ENCODE measurements at regions not wholly inside any gene's neighbourhood (a gene's known extent, or its start where the extent isn't known, plus 50 kb on each side); places are given as distances from the start of the nearest gene placed in this dataset.

- no peaks in the 10 kb centered on the region for H3K9me3 ChIP-seq (ENCODE audit: low read length)
- no peaks in the 10 kb centered on the region for H3F3A ChIP-seq (ENCODE audit: insufficient read depth, low read length, poor library complexity, severe bottlenecking)
- no peaks in the 10 kb centered on the region for H3K79me2 ChIP-seq (replicated peaks; ENCODE audit: insufficient read depth, low read length)
- TF ChIP-seq EP300 (conservative IDR thresholded peaks at IDR 0.05; ENCODE audit: poor library complexity, severe bottlenecking) (no peak), EZH2 (IDR thresholded peaks at IDR 0.05; ENCODE audit: borderline replicate concordance, insufficient read depth, low read length, poor library complexity, severe bottlenecking) (no peak), SMC3 (conservative IDR thresholded peaks at IDR 0.05; ENCODE audit: poor library complexity) (no peak), CTCF (IDR thresholded peaks at IDR 0.05; ENCODE audit: poor library complexity, severe bottlenecking) (no peak), TAF1 (IDR thresholded peaks at IDR 0.05; ENCODE audit: low read depth) (no peak), MXI1 (conservative IDR thresholded peaks at IDR 0.05; ENCODE audit: poor library complexity, severe bottlenecking) (no peak), POLR2AphosphoS5 (IDR thresholded peaks at IDR 0.05) (no peak), RAD21 (conservative IDR thresholded peaks at IDR 0.05) (no peak)
- TF ChIP-seq, protein P1, sequence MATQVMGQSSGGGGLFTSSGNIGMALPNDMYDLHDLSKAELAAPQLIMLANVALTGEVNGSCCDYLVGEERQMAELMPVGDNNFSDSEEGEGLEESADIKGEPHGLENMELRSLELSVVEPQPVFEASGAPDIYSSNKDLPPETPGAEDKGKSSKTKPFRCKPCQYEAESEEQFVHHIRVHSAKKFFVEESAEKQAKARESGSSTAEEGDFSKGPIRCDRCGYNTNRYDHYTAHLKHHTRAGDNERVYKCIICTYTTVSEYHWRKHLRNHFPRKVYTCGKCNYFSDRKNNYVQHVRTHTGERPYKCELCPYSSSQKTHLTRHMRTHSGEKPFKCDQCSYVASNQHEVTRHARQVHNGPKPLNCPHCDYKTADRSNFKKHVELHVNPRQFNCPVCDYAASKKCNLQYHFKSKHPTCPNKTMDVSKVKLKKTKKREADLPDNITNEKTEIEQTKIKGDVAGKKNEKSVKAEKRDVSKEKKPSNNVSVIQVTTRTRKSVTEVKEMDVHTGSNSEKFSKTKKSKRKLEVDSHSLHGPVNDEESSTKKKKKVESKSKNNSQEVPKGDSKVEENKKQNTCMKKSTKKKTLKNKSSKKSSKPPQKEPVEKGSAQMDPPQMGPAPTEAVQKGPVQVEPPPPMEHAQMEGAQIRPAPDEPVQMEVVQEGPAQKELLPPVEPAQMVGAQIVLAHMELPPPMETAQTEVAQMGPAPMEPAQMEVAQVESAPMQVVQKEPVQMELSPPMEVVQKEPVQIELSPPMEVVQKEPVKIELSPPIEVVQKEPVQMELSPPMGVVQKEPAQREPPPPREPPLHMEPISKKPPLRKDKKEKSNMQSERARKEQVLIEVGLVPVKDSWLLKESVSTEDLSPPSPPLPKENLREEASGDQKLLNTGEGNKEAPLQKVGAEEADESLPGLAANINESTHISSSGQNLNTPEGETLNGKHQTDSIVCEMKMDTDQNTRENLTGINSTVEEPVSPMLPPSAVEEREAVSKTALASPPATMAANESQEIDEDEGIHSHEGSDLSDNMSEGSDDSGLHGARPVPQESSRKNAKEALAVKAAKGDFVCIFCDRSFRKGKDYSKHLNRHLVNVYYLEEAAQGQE (IDR thresholded peaks at IDR 0.05; ENCODE audit: borderline replicate concordance) = no peak
- H4K20me1 ChIP-seq (ENCODE audit: insufficient read depth) = no peaks in the 10 kb centered on the region
- no peaks in the 10 kb centered on the region for H3K9me2 ChIP-seq (ENCODE audit: insufficient read depth, low read length)
- H3K27me3 ChIP-seq (ENCODE audit: insufficient read depth, low read depth, low read length) = no peaks in the 10 kb centered on the region
- H3K9ac ChIP-seq (ENCODE audit: low read length) = no peak overlapping the region
- no peak overlapping the region for H3K4me3 ChIP-seq (ENCODE audit: low read length)
- no peak overlapping the region for H3K27ac ChIP-seq (ENCODE audit: low read length)
- no peak overlapping the region for H3K4me2 ChIP-seq (ENCODE audit: low read length)
- H3K36me3 ChIP-seq (ENCODE audit: insufficient read depth, low read length) = no peaks in the 10 kb centered on the region
- H2AFZ ChIP-seq (ENCODE audit: low read depth, low read length) = no peak overlapping the region
These were observed 101.2 kb upstream of the SLC38A2 start for GRCh38 chr12:46473634-46474329.

GRCh38 chr12:46472893-46473633, 100.5 kb upstream of the SLC38A2 start:
- no peaks in the 10 kb centered on the region for H3F3A ChIP-seq (ENCODE audit: insufficient read depth, low read length, poor library complexity, severe bottlenecking)
- TF ChIP-seq TAF1 (IDR thresholded peaks at IDR 0.05; ENCODE audit: low read depth) = no peak
- TF ChIP-seq POLR2AphosphoS5 (IDR thresholded peaks at IDR 0.05) = no peak
- TF ChIP-seq EP300 (conservative IDR thresholded peaks at IDR 0.05; ENCODE audit: poor library complexity, severe bottlenecking) = no peak
- no peak for TF ChIP-seq CTCF (IDR thresholded peaks at IDR 0.05; ENCODE audit: poor library complexity, severe bottlenecking)
- no peak for TF ChIP-seq RAD21 (conservative IDR thresholded peaks at IDR 0.05)
- no peak for TF ChIP-seq EZH2 (IDR thresholded peaks at IDR 0.05; ENCODE audit: borderline replicate concordance, insufficient read depth, low read length, poor library complexity, severe bottlenecking)
- no peak for TF ChIP-seq MXI1 (conservative IDR thresholded peaks at IDR 0.05; ENCODE audit: poor library complexity, severe bottlenecking)
- TF ChIP-seq SMC3 (conservative IDR thresholded peaks at IDR 0.05; ENCODE audit: poor library complexity) = no peak
- TF ChIP-seq, protein P1 (IDR thresholded peaks at IDR 0.05; ENCODE audit: borderline replicate concordance) = no peak
- H3K9ac ChIP-seq (ENCODE audit: low read length) = no peak overlapping the region
- H3K4me2 ChIP-seq (ENCODE audit: low read length) = no peak overlapping the region
- H4K20me1 ChIP-seq (ENCODE audit: insufficient read depth) = no peaks in the 10 kb centered on the region
- no peaks in the 10 kb centered on the region for H3K79me2 ChIP-seq (replicated peaks; ENCODE audit: insufficient read depth, low read length)
- H3K9me3 ChIP-seq (ENCODE audit: low read length) = no peaks in the 10 kb centered on the region
- H3K36me3 ChIP-seq (ENCODE audit: insufficient read depth, low read length) = no peaks in the 10 kb centered on the region
- no peaks in the 10 kb centered on the region for H3K27me3 ChIP-seq (ENCODE audit: insufficient read depth, low read depth, low read length)
- no peak overlapping the region for H3K27ac ChIP-seq (ENCODE audit: low read length)
- no peaks in the 10 kb centered on the region for H3K9me2 ChIP-seq (ENCODE audit: insufficient read depth, low read length)
- H3K4me3 ChIP-seq (ENCODE audit: low read length) = no peak overlapping the region
- no peak overlapping the region for H2AFZ ChIP-seq (ENCODE audit: low read depth, low read length)
